ENCODE measurements at regions not wholly inside any gene's neighbourhood (a gene's known extent, or its start where the extent isn't known, plus 50 kb on each side); places are given as distances from the start of the nearest gene placed in this dataset.

GRCh38 chr19:28396287-28396831 is 816.6 kb downstream of the UQCRFS1 start:
- Mint-ChIP-seq H3K4me1 (peaks cover 0 to 3% (median 3%) of the 10 kb centered on the region in 3 donors), H3K27ac (no peak overlapping the region), H3K27me3 (no peaks in the 10 kb centered on the region), H3K9me3 (peaks cover 0 to 15% (median 6%) of the 10 kb centered on the region in 5 donors), H3K36me3 (peaks cover 0 to 6% (median 1%) of the 10 kb centered on the region in 3 donors), H3K4me3 (no peak overlapping the region)
- POLR2A ChIA-PET: no interaction called here
- no peak overlapping the region for H3K27ac ChIP-seq (ENCODE audit: low read depth, low read length)
- no peak overlapping the region for H3K4me3 ChIP-seq (ENCODE audit: low read length)
- no peaks in the 10 kb centered on the region for H3K27me3 ChIP-seq (ENCODE audit: insufficient read depth, low read length, poor library complexity, severe bottlenecking)
- CTCF ChIA-PET: no interaction called here
- H3K36me3 ChIP-seq (ENCODE audit: insufficient read depth, low read length): no peaks in the 10 kb centered on the region
- H3K9me3 ChIP-seq (ENCODE audit: low read length): no peaks in the 10 kb centered on the region
- DNase-seq: no peak
- H3K4me1 ChIP-seq (ENCODE audit: insufficient read depth, low read length): peaks cover 12% of the 10 kb centered on the region

GRCh38 chr19:28394725-28395124 is 818.2 kb downstream of the UQCRFS1 start:
- ChIA-PET POLR2A (no interaction called here), CTCF (no interaction called here)
- peaks cover 12% of the 10 kb centered on the region for H3K4me1 ChIP-seq (ENCODE audit: insufficient read depth, low read length)
- no peaks in the 10 kb centered on the region for H3K9me3 ChIP-seq (ENCODE audit: low read length)
- no peak for DNase-seq
- H3K9me3 Mint-ChIP-seq: peaks cover 0 to 15% (median 4%) of the 10 kb centered on the region in 5 donors
- H3K27me3 Mint-ChIP-seq: no peaks in the 10 kb centered on the region
- H3K27ac ChIP-seq (ENCODE audit: low read depth, low read length): no peak overlapping the region
- peaks cover 0 to 6% (median 1%) of the 10 kb centered on the region in 3 donors for H3K36me3 Mint-ChIP-seq
- no peak overlapping the region for H3K27ac Mint-ChIP-seq
- no peak overlapping the region for H3K4me3 Mint-ChIP-seq
- no peaks in the 10 kb centered on the region for H3K36me3 ChIP-seq (ENCODE audit: insufficient read depth, low read length)
- H3K27me3 ChIP-seq (ENCODE audit: insufficient read depth, low read length, poor library complexity, severe bottlenecking): no peaks in the 10 kb centered on the region
- no peak overlapping the region for H3K4me3 ChIP-seq (ENCODE audit: low read length)
- H3K4me1 Mint-ChIP-seq: peaks cover 0 to 3% (median 3%) of the 10 kb centered on the region in 3 donors

DNA sequence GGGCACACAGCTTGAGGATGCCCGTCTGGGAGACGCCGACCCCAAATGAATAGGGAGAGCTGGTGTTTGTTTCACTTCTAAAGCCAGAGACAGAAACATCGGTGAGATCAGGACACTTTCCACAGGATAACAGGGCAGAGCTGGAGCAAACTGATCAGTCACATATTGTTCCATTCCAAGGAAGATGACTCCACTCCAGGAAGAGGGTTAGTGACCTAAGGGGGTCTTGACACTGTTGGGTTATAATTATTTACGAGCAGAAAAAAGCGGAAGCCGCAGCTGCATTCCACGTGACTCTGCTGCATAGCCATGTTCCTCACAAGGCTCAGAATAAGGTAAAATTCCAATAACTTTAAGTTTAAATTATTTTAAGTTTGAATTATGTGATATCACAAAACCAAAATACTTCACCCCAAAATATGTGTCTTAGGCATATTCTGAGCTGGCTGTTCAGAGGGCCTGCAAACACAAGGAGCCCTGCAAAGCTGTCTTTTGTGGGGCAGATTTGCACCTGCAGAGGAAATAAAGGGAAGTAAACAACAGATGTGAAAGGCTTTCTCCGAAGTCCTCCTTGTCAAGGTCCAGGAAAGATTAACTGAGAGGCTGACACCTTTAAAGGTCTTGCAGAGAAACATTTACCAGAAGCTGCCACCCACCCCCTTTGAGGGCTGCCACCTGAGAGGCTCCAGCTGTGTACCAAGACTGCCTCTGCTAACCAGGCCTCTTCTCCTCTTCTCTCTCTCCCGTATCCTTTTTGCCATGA is 819.2 kb downstream of the UQCRFS1 start:
- H3K4me3 ChIP-seq (ENCODE audit: low read length): no peak overlapping the region
- no peak for DNase-seq
- no peaks in the 10 kb centered on the region for H3K27me3 Mint-ChIP-seq
- no peaks in the 10 kb centered on the region for H3K36me3 ChIP-seq (ENCODE audit: insufficient read depth, low read length)
- peaks cover 0 to 3% (median 0%) of the 10 kb centered on the region in 3 donors for H3K4me1 Mint-ChIP-seq
- H3K27me3 ChIP-seq (ENCODE audit: insufficient read depth, low read length, poor library complexity, severe bottlenecking): no peaks in the 10 kb centered on the region
- peaks cover 12% of the 10 kb centered on the region for H3K4me1 ChIP-seq (ENCODE audit: insufficient read depth, low read length)
- peaks cover 0 to 6% (median 1%) of the 10 kb centered on the region in 3 donors for H3K36me3 Mint-ChIP-seq
- H3K27ac ChIP-seq (ENCODE audit: low read depth, low read length): no peak overlapping the region
- POLR2A ChIA-PET: no interaction called here
- H3K27ac Mint-ChIP-seq: peak overlapping the region in 1 of 8 donors; percentile 47
- H3K9me3 Mint-ChIP-seq: peaks cover 0 to 15% (median 0%) of the 10 kb centered on the region in 5 donors
- no peaks in the 10 kb centered on the region for H3K9me3 ChIP-seq (ENCODE audit: low read length)
- CTCF ChIA-PET: no interaction called here
- no peak overlapping the region for H3K4me3 Mint-ChIP-seq

- Mint-ChIP-seq H3K36me3 (peaks cover 0 to 3% (median 0%) of the 10 kb centered on the region in 3 donors), H3K9me3 (peaks cover 0 to 11% (median 6%) of the 10 kb centered on the region in 5 donors), H3K27me3 (peaks cover 0 to 1% of the 10 kb centered on the region in 2 donors), H3K4me1 (peaks cover 0 to 7% (median 0%) of the 10 kb centered on the region in 3 donors), H3K4me3 (no peak overlapping the region), H3K27ac (no peak overlapping the region)
- H3K27ac ChIP-seq (ENCODE audit: low read depth, low read length): no peak overlapping the region
- CTCF ChIA-PET: no interaction called here
- no peaks in the 10 kb centered on the region for H3K27me3 ChIP-seq (ENCODE audit: insufficient read depth, low read length, poor library complexity, severe bottlenecking)
- no peaks in the 10 kb centered on the region for H3K9me3 ChIP-seq (ENCODE audit: low read length)
- no peak for DNase-seq
- POLR2A ChIA-PET: no interaction called here
- peaks cover 4% of the 10 kb centered on the region for H3K4me1 ChIP-seq (ENCODE audit: insufficient read depth, low read length)
- H3K4me3 ChIP-seq (ENCODE audit: low read length): no peak overlapping the region
- no peaks in the 10 kb centered on the region for H3K36me3 ChIP-seq (ENCODE audit: insufficient read depth, low read length)
These were observed 824.0 kb downstream of the UQCRFS1 start for GRCh38 chr19:28388988-28389387.

DNA sequence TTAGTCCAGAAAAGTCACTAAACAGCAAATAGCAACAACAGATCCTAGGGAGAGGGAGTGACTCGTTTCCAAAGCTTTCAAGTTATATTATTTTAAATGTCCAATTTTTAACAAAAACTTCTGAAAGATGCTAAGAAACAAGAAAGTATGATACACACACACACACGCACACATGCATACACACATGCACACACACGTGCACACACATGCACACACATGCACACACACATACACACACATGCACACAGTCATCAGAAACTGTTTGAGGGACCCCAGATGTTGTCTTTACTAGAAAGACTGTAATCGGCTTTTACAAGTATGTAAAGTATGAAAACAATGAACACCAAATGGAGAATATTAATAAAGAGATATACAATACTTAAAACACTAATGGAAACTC is 825.4 kb downstream of the UQCRFS1 start:
- Mint-ChIP-seq H3K27ac (no peak overlapping the region), H3K4me1 (peaks cover 0 to 4% (median 0%) of the 10 kb centered on the region in 3 donors), H3K4me3 (no peak overlapping the region), H3K36me3 (peaks cover 0 to 3% (median 0%) of the 10 kb centered on the region in 3 donors), H3K27me3 (peaks cover 0 to 3% of the 10 kb centered on the region in 2 donors), H3K9me3 (peaks cover 0 to 14% (median 6%) of the 10 kb centered on the region in 5 donors)
- Histone ChIP-seq H3K4me3 (ENCODE audit: low read length) (no peak overlapping the region), H3K36me3 (ENCODE audit: insufficient read depth, low read length) (no peaks in the 10 kb centered on the region), H3K9me3 (ENCODE audit: low read length) (no peaks in the 10 kb centered on the region), H3K4me1 (ENCODE audit: insufficient read depth, low read length) (peaks cover 4% of the 10 kb centered on the region), H3K27me3 (ENCODE audit: insufficient read depth, low read length, poor library complexity, severe bottlenecking) (no peaks in the 10 kb centered on the region), H3K27ac (ENCODE audit: low read depth, low read length) (no peak overlapping the region)
- ChIA-PET POLR2A (no interaction called here), CTCF (no interaction called here)
- no peak for DNase-seq

GRCh38 chr19:28386470-28386869 is 826.5 kb downstream of the UQCRFS1 start:
- ChIA-PET CTCF (no interaction called here), POLR2A (no interaction called here)
- H3K36me3 Mint-ChIP-seq: peaks cover 0 to 3% (median 0%) of the 10 kb centered on the region in 3 donors
- peak overlapping the region in 1 of 8 donors; percentile 3 for H3K27ac Mint-ChIP-seq
- Histone ChIP-seq H3K9me3 (ENCODE audit: low read length) (no peaks in the 10 kb centered on the region), H3K27me3 (ENCODE audit: insufficient read depth, low read length, poor library complexity, severe bottlenecking) (no peaks in the 10 kb centered on the region), H3K27ac (ENCODE audit: low read depth, low read length) (no peak overlapping the region), H3K4me3 (ENCODE audit: low read length) (no peak overlapping the region), H3K36me3 (ENCODE audit: insufficient read depth, low read length) (no peaks in the 10 kb centered on the region), H3K4me1 (ENCODE audit: insufficient read depth, low read length) (peaks cover 4% of the 10 kb centered on the region)
- peaks cover 0 to 4% (median 0%) of the 10 kb centered on the region in 3 donors for H3K4me1 Mint-ChIP-seq
- peaks cover 0 to 14% (median 6%) of the 10 kb centered on the region in 5 donors for H3K9me3 Mint-ChIP-seq
- peak overlapping the region in 1 of 7 donors; percentile 38 for H3K4me3 Mint-ChIP-seq
- peaks cover 0 to 3% of the 10 kb centered on the region in 2 donors for H3K27me3 Mint-ChIP-seq
- no peak for DNase-seq

DNA sequence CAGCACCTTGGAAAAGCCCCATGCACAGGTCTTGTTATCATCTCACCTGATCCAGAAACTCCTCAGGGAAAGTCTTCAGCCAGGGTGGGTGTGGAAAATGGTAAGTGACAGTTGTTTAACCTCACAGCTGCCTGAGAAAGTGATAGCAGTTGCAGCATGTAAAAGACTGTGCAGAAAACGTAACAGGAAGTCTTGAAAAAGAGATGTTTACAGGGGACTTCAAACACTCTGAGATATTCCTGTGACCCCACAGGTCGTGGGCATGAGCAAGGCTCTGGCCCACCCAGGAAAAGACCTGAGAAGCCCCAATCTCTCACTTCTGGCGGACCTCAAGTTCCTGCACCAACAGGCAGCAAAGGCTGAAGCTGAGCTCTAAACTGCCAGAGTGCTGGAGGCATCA is 826.9 kb downstream of the UQCRFS1 start:
- Mint-ChIP-seq H3K36me3 (peaks cover 0 to 3% (median 0%) of the 10 kb centered on the region in 3 donors), H3K4me1 (peaks cover 0 to 4% (median 0%) of the 10 kb centered on the region in 3 donors), H3K27me3 (peaks cover 0 to 3% of the 10 kb centered on the region in 2 donors), H3K4me3 (peak overlapping the region in 1 of 7 donors; percentile 38), H3K27ac (no peak overlapping the region), H3K9me3 (peaks cover 0 to 14% (median 6%) of the 10 kb centered on the region in 5 donors)
- ChIA-PET POLR2A (no interaction called here), CTCF (no interaction called here)
- H3K27me3 ChIP-seq (ENCODE audit: insufficient read depth, low read length, poor library complexity, severe bottlenecking): no peaks in the 10 kb centered on the region
- DNase-seq: no peak
- H3K9me3 ChIP-seq (ENCODE audit: low read length): no peaks in the 10 kb centered on the region
- H3K4me1 ChIP-seq (ENCODE audit: insufficient read depth, low read length): peaks cover 4% of the 10 kb centered on the region
- H3K27ac ChIP-seq (ENCODE audit: low read depth, low read length): no peak overlapping the region
- no peaks in the 10 kb centered on the region for H3K36me3 ChIP-seq (ENCODE audit: insufficient read depth, low read length)
- H3K4me3 ChIP-seq (ENCODE audit: low read length): no peak overlapping the region

DNA sequence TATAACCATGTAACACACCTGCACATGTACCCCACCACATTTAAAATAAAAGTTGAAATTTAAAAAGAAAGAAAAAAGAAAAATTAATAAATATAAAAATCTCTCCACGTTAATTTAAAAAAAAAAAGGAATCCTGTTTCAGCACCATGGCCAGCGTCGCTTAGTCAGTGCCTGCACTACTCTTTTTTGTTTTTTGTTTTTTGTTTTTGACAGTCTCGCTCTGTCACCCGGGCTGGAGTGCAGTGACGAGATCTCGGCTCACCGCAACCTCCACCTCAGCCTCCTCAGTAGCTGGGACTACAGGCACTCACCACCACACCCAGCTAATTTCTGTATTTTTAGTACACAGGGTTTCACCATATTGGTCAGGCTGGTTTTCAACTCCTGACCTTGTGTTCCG is 835.9 kb downstream of the UQCRFS1 start:
- Mint-ChIP-seq H3K36me3 (no peaks in the 10 kb centered on the region), H3K4me1 (no peaks in the 10 kb centered on the region), H3K27me3 (peaks cover 0 to 2% of the 10 kb centered on the region in 2 donors), H3K9me3 (peaks cover 0 to 6% (median 6%) of the 10 kb centered on the region in 5 donors), H3K4me3 (no peak overlapping the region), H3K27ac (peak overlapping the region in 1 of 8 donors; percentile 19)
- Histone ChIP-seq H3K4me1 (ENCODE audit: insufficient read depth, low read length) (no peaks in the 10 kb centered on the region), H3K9me3 (ENCODE audit: low read length) (no peaks in the 10 kb centered on the region), H3K4me3 (ENCODE audit: low read length) (no peak overlapping the region), H3K27ac (ENCODE audit: low read depth, low read length) (no peak overlapping the region), H3K27me3 (ENCODE audit: insufficient read depth, low read length, poor library complexity, severe bottlenecking) (no peaks in the 10 kb centered on the region), H3K36me3 (ENCODE audit: insufficient read depth, low read length) (no peaks in the 10 kb centered on the region)
- CTCF ChIA-PET: no interaction called here
- POLR2A ChIA-PET: no interaction called here
- no peak for DNase-seq

Data from CD8-positive, alpha-beta memory T cell (primary cell).